IMR-90 (cell line): ENCODE measurements at regions not wholly inside any gene's neighbourhood (a gene's known extent, or its start where the extent isn't known, plus 50 kb on each side); places are given as distances from the start of the nearest gene placed in this dataset.

Experiments used
- BHLHE40 ChIP-seq: fragments of 150-350 bp; IDR thresholded peaks from 2 replicates; pipeline ENCODE4 v1.6.1; 2016; ENCODE audit warnings: mild to moderate bottlenecking, low read depth, low read length
- MXI1 ChIP-seq: IDR thresholded peaks from 2 replicates; pipeline ENCODE4 v1.6.1; 2012; ENCODE audit warnings: low read depth, mild to moderate bottlenecking, low read length, moderate library complexity, borderline replicate concordance
- RAD21 ChIP-seq: IDR thresholded peaks from 2 replicates; pipeline ENCODE4 v1.6.1; 2012; ENCODE audit warnings: low read length, improper control_type of control experiment
- SMC3 ChIP-seq: fragments of 150-350 bp; IDR thresholded peaks from 2 replicates; pipeline ENCODE4 v1.6.1; 2016; ENCODE audit warnings: low read depth, mild to moderate bottlenecking, antibody characterized with exemption, low read length, moderate library complexity
- TF ChIP-seq, protein P1 (sequence below): conservative IDR thresholded peaks from 2 replicates; pipeline ENCODE4 v1.5.1; 2012; ENCODE audit warnings: mild to moderate bottlenecking, low read depth, low read length, improper control_type of control experiment

- TF ChIP-seq, protein P1, sequence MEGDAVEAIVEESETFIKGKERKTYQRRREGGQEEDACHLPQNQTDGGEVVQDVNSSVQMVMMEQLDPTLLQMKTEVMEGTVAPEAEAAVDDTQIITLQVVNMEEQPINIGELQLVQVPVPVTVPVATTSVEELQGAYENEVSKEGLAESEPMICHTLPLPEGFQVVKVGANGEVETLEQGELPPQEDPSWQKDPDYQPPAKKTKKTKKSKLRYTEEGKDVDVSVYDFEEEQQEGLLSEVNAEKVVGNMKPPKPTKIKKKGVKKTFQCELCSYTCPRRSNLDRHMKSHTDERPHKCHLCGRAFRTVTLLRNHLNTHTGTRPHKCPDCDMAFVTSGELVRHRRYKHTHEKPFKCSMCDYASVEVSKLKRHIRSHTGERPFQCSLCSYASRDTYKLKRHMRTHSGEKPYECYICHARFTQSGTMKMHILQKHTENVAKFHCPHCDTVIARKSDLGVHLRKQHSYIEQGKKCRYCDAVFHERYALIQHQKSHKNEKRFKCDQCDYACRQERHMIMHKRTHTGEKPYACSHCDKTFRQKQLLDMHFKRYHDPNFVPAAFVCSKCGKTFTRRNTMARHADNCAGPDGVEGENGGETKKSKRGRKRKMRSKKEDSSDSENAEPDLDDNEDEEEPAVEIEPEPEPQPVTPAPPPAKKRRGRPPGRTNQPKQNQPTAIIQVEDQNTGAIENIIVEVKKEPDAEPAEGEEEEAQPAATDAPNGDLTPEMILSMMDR: no peak
- TF ChIP-seq RAD21 (no peak), BHLHE40 (no peak), MXI1 (no peak), SMC3 (no peak)
Observed at GRCh38 chr21:43313939-43314405, 113.0 kb downstream of the SIK1 start.
